ENCODE measurements at regions not wholly inside any gene's neighbourhood (a gene's known extent, or its start where the extent isn't known, plus 50 kb on each side); places are given as distances from the start of the nearest gene placed in this dataset.

DNA sequence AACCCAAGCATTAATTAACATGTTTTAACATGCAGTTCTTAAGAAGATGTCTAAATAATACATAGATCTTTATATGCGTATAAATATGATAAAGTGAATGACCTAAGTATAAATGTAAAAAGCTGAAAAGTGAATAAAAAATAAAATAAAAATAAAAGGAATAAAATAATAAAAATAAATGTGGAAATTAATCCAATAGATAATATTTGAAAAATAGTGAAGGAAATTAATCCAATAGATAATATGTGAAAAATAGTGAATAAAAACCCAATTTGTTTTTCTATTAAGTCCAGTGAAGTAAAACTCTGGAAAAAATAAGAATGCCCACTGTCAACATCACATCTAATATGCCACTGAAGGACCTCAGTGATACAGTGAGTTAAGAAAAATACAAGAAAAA lies 180.6 kb upstream of the SLC27A6 start:
- TF ChIP-seq, protein P1, sequence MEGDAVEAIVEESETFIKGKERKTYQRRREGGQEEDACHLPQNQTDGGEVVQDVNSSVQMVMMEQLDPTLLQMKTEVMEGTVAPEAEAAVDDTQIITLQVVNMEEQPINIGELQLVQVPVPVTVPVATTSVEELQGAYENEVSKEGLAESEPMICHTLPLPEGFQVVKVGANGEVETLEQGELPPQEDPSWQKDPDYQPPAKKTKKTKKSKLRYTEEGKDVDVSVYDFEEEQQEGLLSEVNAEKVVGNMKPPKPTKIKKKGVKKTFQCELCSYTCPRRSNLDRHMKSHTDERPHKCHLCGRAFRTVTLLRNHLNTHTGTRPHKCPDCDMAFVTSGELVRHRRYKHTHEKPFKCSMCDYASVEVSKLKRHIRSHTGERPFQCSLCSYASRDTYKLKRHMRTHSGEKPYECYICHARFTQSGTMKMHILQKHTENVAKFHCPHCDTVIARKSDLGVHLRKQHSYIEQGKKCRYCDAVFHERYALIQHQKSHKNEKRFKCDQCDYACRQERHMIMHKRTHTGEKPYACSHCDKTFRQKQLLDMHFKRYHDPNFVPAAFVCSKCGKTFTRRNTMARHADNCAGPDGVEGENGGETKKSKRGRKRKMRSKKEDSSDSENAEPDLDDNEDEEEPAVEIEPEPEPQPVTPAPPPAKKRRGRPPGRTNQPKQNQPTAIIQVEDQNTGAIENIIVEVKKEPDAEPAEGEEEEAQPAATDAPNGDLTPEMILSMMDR (IDR thresholded peaks at IDR 0.05; ENCODE audit: borderline replicate concordance, extremely low read depth, low read length, poor library complexity, severe bottlenecking), result no peak
- TF ChIP-seq EZH2 (IDR thresholded peaks at IDR 0.05; ENCODE audit: borderline replicate concordance, low read depth, low read length, severe bottlenecking), result no peak
